GM12891 (cell line): ENCODE measurements at regions not wholly inside any gene's neighbourhood (a gene's known extent, or its start where the extent isn't known, plus 50 kb on each side); places are given as distances from the start of the nearest gene placed in this dataset.

ENCODE experiments used
- DNase-seq: peaks from one replicate; pipeline ENCODE4 v3.0.0; 2011; ENCODE audit warnings: low spot score; ENCODE audit not compliant: insufficient read length
- FAIRE-seq: peaks from 2 replicates; lab custom pipeline; 2011; peaks lifted over from hg19 to GRCh38; lab: Jason Lieb, UNC
- PAX5 ChIP-seq: IDR thresholded peaks from 2 replicates; pipeline ENCODE4 v1.6.1; 2011; ENCODE audit warnings: low read length, moderate library complexity, mild to moderate bottlenecking; ENCODE audit not compliant: insufficient read depth, severe bottlenecking
- POLR2A ChIP-seq: IDR thresholded peaks from 2 replicates; pipeline ENCODE4 v1.6.1; 2011; ENCODE audit warnings: low read depth, low read length, control low read depth
- POLR2AphosphoS5 ChIP-seq: IDR thresholded peaks from 2 replicates; pipeline ENCODE4 v1.6.1; 2011; ENCODE audit warnings: low read depth, low read length, control low read depth
- POU2F2 ChIP-seq: IDR thresholded peaks from 2 replicates; pipeline ENCODE4 v1.6.1; 2011; ENCODE audit warnings: low read depth, mild to moderate bottlenecking, control low read depth, low read length, moderate library complexity
- SPI1 ChIP-seq: IDR thresholded peaks from 2 replicates; pipeline ENCODE4 v1.6.1; 2011; ENCODE audit warnings: low read depth, low read length, control low read depth
- TAF1 ChIP-seq: IDR thresholded peaks from 2 replicates; pipeline ENCODE4 v1.6.1; 2011; ENCODE audit warnings: low read depth, low read length, control low read depth

DNA sequence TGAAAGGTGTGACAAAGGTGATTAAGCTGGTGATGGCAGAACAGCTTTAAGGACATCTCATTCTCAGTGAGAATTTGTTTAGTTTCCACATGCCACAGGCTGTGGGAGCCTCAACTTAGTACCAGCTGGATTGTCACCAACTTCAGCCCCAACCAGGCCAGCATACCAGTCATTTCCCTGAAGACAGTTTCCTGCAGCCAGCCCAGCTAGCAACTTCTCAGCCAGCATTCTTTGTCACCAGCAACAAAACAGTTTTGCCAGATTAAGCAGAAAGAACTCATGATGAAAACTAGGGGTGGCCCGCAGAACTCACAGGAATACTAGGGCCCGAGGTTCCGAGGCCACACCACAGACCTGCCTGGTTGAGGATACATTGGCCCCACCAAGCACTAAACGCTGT, 68.8 kb upstream of the UNC5B start:
- FAIRE-seq (no peak), DNase-seq (no peak)
- TF ChIP-seq POLR2AphosphoS5 = no peak
- TF ChIP-seq POU2F2 = no peak
- TF ChIP-seq POLR2A = no peak
- TF ChIP-seq TAF1 = no peak
- TF ChIP-seq SPI1 = no peak
- no peak for TF ChIP-seq PAX5

DNA sequence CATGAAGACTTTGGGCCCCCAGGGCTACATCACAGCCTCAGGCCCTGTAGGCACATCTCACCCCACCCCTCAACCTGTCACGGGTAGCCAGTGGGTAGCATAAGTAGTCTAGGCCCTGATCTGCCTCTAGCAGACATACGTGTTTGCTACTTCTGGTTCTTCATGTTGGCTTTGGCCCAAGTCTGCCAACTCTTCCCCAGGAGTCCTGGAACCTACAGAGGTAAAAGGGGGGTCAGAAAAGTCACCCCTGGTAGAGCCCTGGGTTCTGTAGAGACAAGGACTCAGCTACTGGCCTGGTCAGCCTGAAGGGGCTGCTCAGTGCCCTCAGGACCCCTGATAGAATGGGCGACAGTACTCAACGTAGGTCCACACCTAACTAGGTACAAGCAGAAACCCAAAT, 67.5 kb upstream of the UNC5B start:
- TF ChIP-seq POLR2AphosphoS5 (no peak), POLR2A (no peak), TAF1 (no peak), PAX5 (no peak), SPI1 (no peak), POU2F2 (no peak)
- DNase-seq (no peak), FAIRE-seq (no peak)

DNA sequence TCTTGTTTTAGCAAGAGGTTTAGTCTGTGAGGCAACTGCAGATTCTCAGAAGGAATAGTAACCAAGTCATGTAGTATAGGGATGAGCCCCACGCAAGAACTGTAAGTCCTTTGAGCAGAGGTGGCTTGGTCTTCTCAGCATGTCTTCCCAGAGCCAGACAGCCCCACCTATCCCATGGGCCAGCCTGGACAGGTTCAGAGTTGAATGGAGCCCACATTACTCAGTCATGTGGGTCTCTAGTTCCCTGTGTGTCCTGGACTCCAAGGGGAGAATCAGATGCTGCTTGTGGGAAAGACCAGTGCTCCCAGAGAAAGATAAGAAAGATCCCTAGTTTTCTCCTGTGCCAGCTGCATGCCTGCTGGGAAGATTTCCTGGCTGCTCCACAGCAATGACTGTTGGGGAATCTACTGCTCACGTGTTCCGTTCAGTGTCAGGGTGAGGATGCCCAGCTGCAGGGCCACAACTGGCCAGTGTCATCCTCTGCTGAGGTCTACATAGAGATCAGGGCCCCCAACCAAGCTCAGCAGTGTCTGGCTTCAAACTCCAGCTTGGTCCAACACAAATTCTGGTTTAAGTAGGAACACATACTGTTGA, 66.9 kb upstream of the UNC5B start:
- no peak for DNase-seq
- FAIRE-seq = no peak
- no peak for TF ChIP-seq PAX5

DNA sequence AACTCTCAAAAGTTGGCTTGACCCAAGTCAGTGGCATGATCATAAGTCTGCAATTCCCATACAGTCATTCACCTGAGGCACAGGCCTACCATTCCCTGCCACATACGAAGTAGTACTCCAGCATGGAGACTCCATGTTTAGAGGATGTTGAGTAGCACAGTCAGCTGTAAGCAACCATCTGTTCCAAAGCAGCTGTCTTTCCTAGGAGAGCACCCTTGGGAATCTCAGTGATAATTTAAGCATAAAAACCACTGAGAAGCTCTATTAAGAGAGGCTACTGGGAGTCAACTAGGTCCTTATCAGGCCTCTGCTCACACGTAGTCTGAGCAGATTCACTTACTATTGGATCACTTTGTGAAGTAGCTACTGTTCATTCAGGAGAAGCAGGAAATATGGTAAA, 61.6 kb upstream of the UNC5B start:
- TF ChIP-seq POU2F2 (no peak), PAX5 (no peak), POLR2A (no peak)
- FAIRE-seq (no peak), DNase-seq (no peak)

DNA sequence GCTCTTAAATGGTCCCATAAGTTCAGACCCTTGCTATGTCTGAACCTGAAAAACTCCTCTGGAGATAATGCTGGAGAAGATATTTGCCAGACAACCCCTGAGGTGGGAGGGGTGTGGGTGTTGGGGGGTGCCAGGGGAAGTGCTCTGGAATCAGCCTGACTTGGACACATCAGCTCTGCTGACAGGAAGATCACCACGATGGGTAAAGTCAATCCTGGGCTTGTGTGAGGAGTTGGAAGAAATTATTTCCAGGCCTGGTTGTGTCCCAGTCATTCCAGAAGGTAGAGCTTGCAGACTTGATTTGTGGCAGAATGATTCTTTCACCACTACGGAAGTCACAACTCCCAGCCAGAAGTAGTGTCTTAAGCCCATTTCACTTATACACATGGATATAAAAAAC, 60.3 kb upstream of the UNC5B start:
- no peak for DNase-seq
- TF ChIP-seq POLR2AphosphoS5 = no peak
- no peak for TF ChIP-seq SPI1
- no peak for TF ChIP-seq POU2F2
- TF ChIP-seq TAF1 = no peak
- no peak for TF ChIP-seq PAX5
- FAIRE-seq = no peak

DNA sequence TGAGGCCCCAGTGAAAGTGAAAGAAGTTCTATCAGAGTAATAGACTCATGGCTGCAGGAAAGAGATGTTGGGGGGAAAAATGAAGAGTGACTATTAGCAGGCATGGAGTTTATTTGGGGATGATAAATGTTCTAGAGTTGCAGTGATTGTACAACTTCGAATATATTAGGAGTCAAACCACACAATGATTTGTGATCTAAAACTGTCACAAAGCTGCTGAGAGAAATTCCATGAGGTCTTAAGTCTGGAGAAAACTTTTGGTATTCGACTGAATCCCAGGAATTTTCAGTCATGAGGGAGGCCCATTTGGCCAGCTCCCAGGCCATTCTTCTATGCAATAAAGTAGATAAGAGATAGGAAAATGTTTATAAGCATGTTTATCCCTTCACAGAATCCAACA, 55.9 kb upstream of the UNC5B start:
- FAIRE-seq = no peak
- TF ChIP-seq POU2F2 = no peak
- no peak for TF ChIP-seq TAF1
- TF ChIP-seq POLR2A = no peak
- no peak for TF ChIP-seq POLR2AphosphoS5
- no peak for TF ChIP-seq PAX5
- TF ChIP-seq SPI1 = no peak
- DNase-seq = no peak

DNA sequence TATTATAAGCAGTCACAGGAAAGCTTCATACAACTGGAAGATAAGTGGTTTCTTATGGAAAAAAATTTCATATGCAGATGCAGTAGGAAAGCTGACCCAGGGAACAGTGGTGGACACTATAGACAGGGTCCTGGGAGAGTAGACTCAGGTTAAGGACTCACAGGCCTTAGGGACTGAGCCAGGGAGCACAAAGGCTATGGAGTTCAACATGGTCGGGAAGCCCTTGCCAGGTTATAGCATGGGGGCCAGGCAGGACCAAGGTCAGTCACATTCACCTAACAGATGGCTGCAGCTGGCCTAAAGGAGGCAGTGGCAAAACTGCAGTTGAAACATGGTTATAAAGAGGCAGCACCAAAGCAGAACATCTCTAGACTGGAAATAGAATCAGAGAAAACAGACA, 54.9 kb upstream of the UNC5B start:
- no peak for FAIRE-seq
- TF ChIP-seq POU2F2 = no peak
- TF ChIP-seq POLR2A = no peak
- TF ChIP-seq PAX5 = no peak
- no peak for TF ChIP-seq SPI1
- TF ChIP-seq TAF1 = no peak
- TF ChIP-seq POLR2AphosphoS5 = no peak
- DNase-seq = no peak

DNA sequence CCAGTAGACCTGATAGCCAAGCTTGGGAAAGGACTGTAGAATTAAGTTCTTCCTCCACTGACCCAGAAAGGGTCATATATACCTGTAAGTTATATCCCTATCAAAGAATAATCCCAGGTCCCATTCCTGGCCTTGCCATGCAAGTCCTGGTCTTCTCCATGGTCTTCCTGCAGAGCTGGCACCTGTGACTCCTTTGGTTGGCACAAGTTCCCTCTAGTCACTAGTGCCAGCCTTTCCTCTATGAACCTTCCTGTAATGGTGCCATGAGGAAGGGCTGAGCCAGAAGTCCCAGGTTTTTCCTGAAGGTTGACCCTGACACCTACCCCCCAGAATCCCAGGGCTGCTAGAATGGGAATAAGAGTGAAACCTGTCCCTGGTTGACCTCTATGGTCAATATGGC, 54.1 kb upstream of the UNC5B start:
- DNase-seq (no peak), FAIRE-seq (no peak)
- no peak for TF ChIP-seq POU2F2
- no peak for TF ChIP-seq PAX5
- no peak for TF ChIP-seq POLR2A
- no peak for TF ChIP-seq TAF1
- no peak for TF ChIP-seq SPI1
- no peak for TF ChIP-seq POLR2AphosphoS5

DNA sequence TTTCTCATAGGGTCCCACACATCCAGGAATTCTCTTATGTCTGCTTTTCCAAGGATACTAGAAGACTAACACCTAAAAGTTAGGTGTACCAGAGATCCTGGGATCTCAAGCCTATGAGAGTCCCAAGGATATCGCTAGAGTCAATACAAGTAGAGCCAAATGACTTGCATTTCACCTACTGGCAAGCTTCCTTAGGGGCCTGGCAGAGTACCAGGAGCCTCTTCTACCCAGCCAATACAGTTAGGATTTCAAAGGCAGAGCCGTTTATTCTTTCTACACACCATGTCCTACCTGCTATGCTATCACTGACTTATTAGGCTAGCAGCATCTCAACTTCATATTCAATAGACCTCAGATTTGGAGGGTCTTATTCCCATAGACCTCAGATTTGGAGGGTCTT, 53.5 kb upstream of the UNC5B start:
- TF ChIP-seq SPI1 (no peak), POLR2AphosphoS5 (no peak), TAF1 (no peak), POLR2A (no peak), PAX5 (no peak), POU2F2 (no peak)
- DNase-seq = no peak
- FAIRE-seq = no peak

DNA sequence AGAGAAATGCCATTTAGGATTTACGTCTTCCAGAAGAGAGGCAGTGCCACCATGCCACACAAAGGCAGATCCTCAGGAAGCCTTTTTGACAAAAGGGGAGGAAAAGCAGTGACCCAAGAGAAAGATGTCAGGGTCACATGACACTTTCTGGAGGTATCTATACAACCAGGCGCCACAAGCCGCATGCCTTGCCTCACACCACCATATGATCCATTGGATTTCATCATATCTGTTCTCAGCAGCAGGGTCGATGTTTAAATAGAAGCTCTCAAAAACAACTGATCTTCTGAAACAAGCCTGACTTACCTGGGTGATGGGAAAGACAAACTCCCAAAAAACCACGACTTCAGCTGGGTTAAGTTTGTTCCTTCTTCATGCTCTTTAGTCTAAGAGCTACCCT, 52.5 kb upstream of the UNC5B start:
- FAIRE-seq (no peak), DNase-seq (no peak)
- TF ChIP-seq PAX5 (no peak), SPI1 (no peak), TAF1 (no peak), POLR2A (no peak), POU2F2 (no peak), POLR2AphosphoS5 (no peak)

DNA sequence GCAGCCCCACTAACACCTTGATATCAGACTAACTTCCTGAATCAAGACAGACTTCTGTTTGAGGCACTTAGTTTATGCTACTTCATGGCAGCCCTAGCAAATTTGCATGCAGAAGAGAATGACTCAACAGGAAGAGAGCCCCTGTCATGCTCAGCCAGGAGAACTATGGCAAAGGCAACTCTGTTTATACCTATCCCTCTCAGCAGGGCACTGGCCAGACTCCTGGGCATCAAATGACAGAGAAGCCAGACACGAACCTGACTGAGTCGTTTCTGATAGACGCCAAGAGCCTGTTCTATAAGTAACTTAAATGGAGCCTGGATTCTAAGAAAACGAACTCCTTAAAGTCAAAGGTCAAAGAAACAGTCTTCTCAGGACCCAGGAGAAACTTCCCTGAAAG, 50.9 kb upstream of the UNC5B start:
- TF ChIP-seq SPI1 (no peak), POLR2A (no peak), POLR2AphosphoS5 (no peak), TAF1 (no peak), POU2F2 (no peak), PAX5 (no peak)
- DNase-seq = no peak
- FAIRE-seq = no peak
